IMR-90 (cell line): ENCODE measurements at regions not wholly inside any gene's neighbourhood (a gene's known extent, or its start where the extent isn't known, plus 50 kb on each side); places are given as distances from the start of the nearest gene placed in this dataset.
A peak's percentile ranks its signal among the peaks of the same experiment; 100 is the strongest.

Experiments used
- ATAC-seq: fragments of 200-7000 bp; cut with Tn5 transposase; 2 replicates; pipeline ENCODE4 v1.9.1; 2020; ENCODE audit warnings: low read depth, mild to moderate bottlenecking, moderate library complexity
- BruUV-seq: library from RNA; stranded (reverse); fragments of 400-500 nt; replicated peaks from 2 replicates; lab custom pipeline; 2021; lab: Mats Ljungman, UMichigan
- CTCF ChIA-PET: fragments of 300-600 bp; formaldehyde crosslinking; extraction: SDS; loops from one replicate; lab custom pipeline; 2021; ENCODE audit warnings: antibody characterized with exemption; lab: Yijun Ruan, JAX
- POLR2A ChIA-PET: fragments of 300-600 bp; sonication (Branson Sonifier 250); formaldehyde crosslinking; loops from one replicate; lab custom pipeline; 2022; ENCODE audit warnings: antibody characterized with exemption; ENCODE audit not compliant: unreplicated experiment; lab: Charles Lee
- DNase-seq: peaks from one replicate; pipeline ENCODE4 v3.0.0; 2013
- H2AFZ ChIP-seq: replicated peaks from 2 replicates; pipeline ENCODE3; 2013; ENCODE audit warnings: low read length, mild to moderate bottlenecking; ENCODE audit not compliant: poor library complexity
- H2AK5ac ChIP-seq: 2 replicates; pipeline ENCODE4 v1.6.1; 2013; ENCODE audit warnings: low read depth, low read length, inconsistent platforms
- H2AK9ac ChIP-seq: replicated peaks from 2 replicates; pipeline ENCODE3; 2013; ENCODE audit warnings: mild to moderate bottlenecking, low read depth, low read length, moderate library complexity; ENCODE audit not compliant: poor library complexity
- H2BK120ac ChIP-seq: 2 replicates; pipeline ENCODE4 v1.6.1; 2013; ENCODE audit warnings: low read depth, low read length, inconsistent platforms
- H2BK15ac ChIP-seq: 3 replicates; pipeline ENCODE4 v1.6.1; 2013; ENCODE audit warnings: low read depth, low read length, inconsistent platforms
- H2BK20ac ChIP-seq: 2 replicates; pipeline ENCODE4 v1.6.1; 2013; ENCODE audit warnings: low read depth, mild to moderate bottlenecking, inconsistent platforms, low read length, moderate library complexity
- H2BK5ac ChIP-seq: 2 replicates; pipeline ENCODE4 v1.6.1; 2013; ENCODE audit warnings: mild to moderate bottlenecking, low read depth, low read length, inconsistent platforms; ENCODE audit not compliant: poor library complexity, severe bottlenecking
- H3K14ac ChIP-seq: replicated peaks from 2 replicates; pipeline ENCODE4 v1.6.1; 2013; ENCODE audit warnings: low read depth, low read length, inconsistent platforms
- H3K18ac ChIP-seq: 2 replicates; pipeline ENCODE4 v1.6.1; 2013; ENCODE audit warnings: low read depth, low read length, control low read depth
- H3K23ac ChIP-seq: 2 replicates; pipeline ENCODE4 v1.6.1; 2013; ENCODE audit warnings: low read depth, low read length, inconsistent platforms
- H3K27ac ChIP-seq: 2 replicates; pipeline ENCODE4 v1.5.1; 2013; ENCODE audit warnings: mild to moderate bottlenecking, control low read depth, low read length; ENCODE audit not compliant: insufficient read depth
- H3K27me3 ChIP-seq: 2 replicates; pipeline ENCODE4 v1.6.1; 2013; ENCODE audit warnings: low read length; ENCODE audit not compliant: control insufficient read depth, insufficient read depth
- H3K36me3 ChIP-seq: 2 replicates; pipeline ENCODE4 v1.6.1; 2013; ENCODE audit warnings: low read length, mixed read lengths; ENCODE audit not compliant: control insufficient read depth, insufficient read depth
- H3K4ac ChIP-seq: 2 replicates; pipeline ENCODE4 v1.6.1; 2013; ENCODE audit warnings: low read depth, low read length, inconsistent platforms
- H3K4me1 ChIP-seq: 2 replicates; pipeline ENCODE4 v1.6.1; 2013; ENCODE audit warnings: low read length, mixed read lengths; ENCODE audit not compliant: control insufficient read depth, insufficient read depth
- H3K4me2 ChIP-seq: 2 replicates; pipeline ENCODE4 v1.6.1; 2013; ENCODE audit warnings: low read depth, mild to moderate bottlenecking, control low read depth, low read length, moderate library complexity
- H3K4me3 ChIP-seq: 2 replicates; pipeline ENCODE4 v1.5.1; 2013; ENCODE audit warnings: low read depth, mild to moderate bottlenecking, control low read depth, low read length, moderate library complexity; ENCODE audit not compliant: insufficient read depth
- H3K56ac ChIP-seq: 2 replicates; pipeline ENCODE4 v1.6.1; 2013; ENCODE audit warnings: low read length, inconsistent platforms; ENCODE audit not compliant: insufficient read depth; ENCODE audit errors: extremely low read depth
- H3K79me1 ChIP-seq, 2 experiments: 2 replicates each; pipeline ENCODE4 v1.6.1; 2013; ENCODE audit warnings: low read length in 2 of 2, inconsistent platforms in 1 of 2, low read depth in 1 of 2
- H3K9ac ChIP-seq: 2 replicates; pipeline ENCODE4 v1.6.1; 2013; ENCODE audit warnings: low read depth, low read length, control low read depth
- H3K9me1 ChIP-seq: 2 replicates; pipeline ENCODE4 v1.6.1; 2013; ENCODE audit warnings: low read length, inconsistent platforms; ENCODE audit not compliant: insufficient read depth
- H3K9me3 ChIP-seq: 2 replicates; pipeline ENCODE4 v1.6.1; 2013; ENCODE audit warnings: low read length; ENCODE audit not compliant: control insufficient read depth, insufficient read depth
- H4K20me1 ChIP-seq: 2 replicates; pipeline ENCODE4 v1.6.1; 2013; ENCODE audit warnings: low read length, inconsistent platforms; ENCODE audit not compliant: insufficient read depth
- H4K5ac ChIP-seq: 2 replicates; pipeline ENCODE4 v1.6.1; 2013; ENCODE audit warnings: mild to moderate bottlenecking, low read depth, low read length, control low read depth
- H4K8ac ChIP-seq, 2 experiments: 2 replicates each; pipeline ENCODE4 v1.6.1; 2013; ENCODE audit warnings: low read depth in 2 of 2, low read length in 2 of 2, control low read depth in 1 of 2, inconsistent platforms in 1 of 2
- H4K91ac ChIP-seq: 2 replicates; pipeline ENCODE4 v1.6.1; 2013; ENCODE audit warnings: low read depth, low read length, inconsistent platforms; ENCODE audit not compliant: insufficient read depth
- MAFK ChIP-seq: IDR thresholded peaks from 2 replicates; pipeline ENCODE4 v1.6.1; 2012; ENCODE audit warnings: low read depth, low read length, improper control_type of control experiment
- MAZ ChIP-seq: IDR thresholded peaks from 2 replicates; pipeline ENCODE4 v1.6.1; 2012; ENCODE audit warnings: low read depth, mild to moderate bottlenecking, low read length, improper control_type of control experiment, moderate library complexity, borderline replicate concordance
- WGBS, 2 experiments: methylation state at CpG; one replicate each; pipeline versions ENCODE4 v1.1.5 to v1.1.7; 2013; ENCODE audit warnings: missing lambda C conversion rate in 2 of 2; ENCODE audit not compliant: insufficient read length in 1 of 2; ENCODE audit errors: extremely low coverage in 2 of 2; 5-methylcytosine and 5-hydroxymethylcytosine counted together
- dilution Hi-C: fragments of 300-500 bp; cut with HindIII; formaldehyde crosslinking; loops from one replicate; pipeline ENCODE4 v1.14.3; 2018; ENCODE audit warnings: low sequenced_read_pairs; ENCODE audit not compliant: unreplicated experiment
- in situ Hi-C: fragments of 300-500 bp; cut with MboI; formaldehyde crosslinking; loops from 3 replicates; pipeline ENCODE4 v1.14.3; 2019; ENCODE audit warnings: low sequenced_read_pairs, inconsistent platforms, mixed read lengths
- intact Hi-C: fragments of 100-400 bp; cut with micrococcal nuclease; formaldehyde crosslinking; loops from 2 replicates; pipeline ENCODE4 v1.10.0; 2022

GRCh38 chr18:55137602-55138001 is 178.3 kb upstream of the CCDC68 start:
- Histone ChIP-seq H3K36me3 (no peaks in the 10 kb centered on the region), H3K79me1 (no peaks in the 10 kb centered on the region), H2AK9ac (no peak overlapping the region), H4K20me1 (no peaks in the 10 kb centered on the region), H3K9me3 (no peaks in the 10 kb centered on the region), H2BK20ac (no peak overlapping the region), H3K4ac (no peak overlapping the region), H3K4me2 (no peak overlapping the region), H3K9ac (no peak overlapping the region), H4K91ac (no peak overlapping the region), H2AFZ (no peak overlapping the region), H3K27ac (no peak overlapping the region), H4K8ac (no peak overlapping the region), H3K4me1 (peaks cover 3% of the 10 kb centered on the region; the same call in 1 of the 2 replicates), H3K9me1 (no peaks in the 10 kb centered on the region), H2BK120ac (no peak overlapping the region), H3K18ac (no peak overlapping the region), H4K5ac (no peak overlapping the region), H3K56ac (no peak overlapping the region), H3K23ac (no peak overlapping the region), H2AK5ac (no peak overlapping the region), H3K4me3 (no peak overlapping the region), H3K14ac (no peak overlapping the region), H2BK15ac (no peak overlapping the region), H3K27me3 (peaks cover 2% of the 10 kb centered on the region; the same call in 1 of the 2 replicates), H2BK5ac (no peak overlapping the region)
- ATAC-seq = no peak
- BruUV-seq = no TSS peak
- dilution Hi-C loops (no loop called here), in situ Hi-C loops (no loop called here), intact Hi-C loops (no loop called here)
- TF ChIP-seq MAZ = no peak
- TF ChIP-seq MAFK = peak; percentile 59
- no peak for DNase-seq
- ChIA-PET CTCF (no interaction called here), POLR2A (no interaction called here)
- WGBS, 2 experiments = no CpG with 5 or more reads among the region's 2 CpGs
